ENCODE measurements at regions not wholly inside any gene's neighbourhood (a gene's known extent, or its start where the extent isn't known, plus 50 kb on each side); places are given as distances from the start of the nearest gene placed in this dataset.

- DNase-seq (ENCODE audit: low read depth): no peak
- H3K4me3 ChIP-seq (ENCODE audit: low read depth, low read length): no peak overlapping the region
- TF ChIP-seq MYC (IDR thresholded peaks at IDR 0.05; ENCODE audit: low read depth, low read length): no peak
- no peak for TF ChIP-seq MAX (IDR thresholded peaks at IDR 0.05; ENCODE audit: low read depth, low read length)
- no peak for TF ChIP-seq CTCF (IDR thresholded peaks at IDR 0.05; ENCODE audit: low read depth, low read length)
- TF ChIP-seq POLR2A (IDR thresholded peaks at IDR 0.05; ENCODE audit: extremely low read depth, insufficient read length): no peak
Measured at GRCh38 chr3:70856414-70857162, 544.1 kb upstream of the MDFIC2 start.

GRCh38 chr3:70855149-70855548, 542.7 kb upstream of the MDFIC2 start:
- no peak overlapping the region for H3K4me3 ChIP-seq (ENCODE audit: low read depth, low read length)
- TF ChIP-seq POLR2A (IDR thresholded peaks at IDR 0.05; ENCODE audit: extremely low read depth, insufficient read length) (no peak), MAX (IDR thresholded peaks at IDR 0.05; ENCODE audit: low read depth, low read length) (no peak), MYC (IDR thresholded peaks at IDR 0.05; ENCODE audit: low read depth, low read length) (no peak), CTCF (IDR thresholded peaks at IDR 0.05; ENCODE audit: low read depth, low read length) (no peak)
- DNase-seq (ENCODE audit: low read depth): no peak

- no peak overlapping the region for H3K4me3 ChIP-seq (ENCODE audit: low read depth, low read length)
- TF ChIP-seq CTCF (IDR thresholded peaks at IDR 0.05; ENCODE audit: low read depth, low read length) (no peak), MAX (IDR thresholded peaks at IDR 0.05; ENCODE audit: low read depth, low read length) (no peak), POLR2A (IDR thresholded peaks at IDR 0.05; ENCODE audit: extremely low read depth, insufficient read length) (no peak), MYC (IDR thresholded peaks at IDR 0.05; ENCODE audit: low read depth, low read length) (no peak)
- DNase-seq (ENCODE audit: low read depth): no peak
Measured at GRCh38 chr3:70854108-70854507, 541.7 kb upstream of the MDFIC2 start.

- H3K4me3 ChIP-seq (ENCODE audit: low read depth, low read length): no peak overlapping the region
- TF ChIP-seq MAX (IDR thresholded peaks at IDR 0.05; ENCODE audit: low read depth, low read length): no peak
- TF ChIP-seq CTCF (IDR thresholded peaks at IDR 0.05; ENCODE audit: low read depth, low read length): no peak
- TF ChIP-seq POLR2A (IDR thresholded peaks at IDR 0.05; ENCODE audit: extremely low read depth, insufficient read length): no peak
- no peak for TF ChIP-seq MYC (IDR thresholded peaks at IDR 0.05; ENCODE audit: low read depth, low read length)
- DNase-seq (ENCODE audit: low read depth): no peak
Measured at GRCh38 chr3:70853161-70853944, 540.9 kb upstream of the MDFIC2 start.

- TF ChIP-seq CTCF (IDR thresholded peaks at IDR 0.05; ENCODE audit: low read depth, low read length) (no peak), POLR2A (IDR thresholded peaks at IDR 0.05; ENCODE audit: extremely low read depth, insufficient read length) (no peak), MAX (IDR thresholded peaks at IDR 0.05; ENCODE audit: low read depth, low read length) (no peak), MYC (IDR thresholded peaks at IDR 0.05; ENCODE audit: low read depth, low read length) (no peak)
- DNase-seq (ENCODE audit: low read depth): no peak
- no peak overlapping the region for H3K4me3 ChIP-seq (ENCODE audit: low read depth, low read length)
Measured at GRCh38 chr3:70849911-70850699, 537.7 kb upstream of the MDFIC2 start.

Data from NB4 (cell line).